ENCODE measurements at regions not wholly inside any gene's neighbourhood (a gene's known extent, or its start where the extent isn't known, plus 50 kb on each side); places are given as distances from the start of the nearest gene placed in this dataset.
"Not testable (repeated sequence)": the region's sequence is repeated elsewhere in the genome, so short reads cannot be mapped to it uniquely, and the experiment has no call there.

DNA sequence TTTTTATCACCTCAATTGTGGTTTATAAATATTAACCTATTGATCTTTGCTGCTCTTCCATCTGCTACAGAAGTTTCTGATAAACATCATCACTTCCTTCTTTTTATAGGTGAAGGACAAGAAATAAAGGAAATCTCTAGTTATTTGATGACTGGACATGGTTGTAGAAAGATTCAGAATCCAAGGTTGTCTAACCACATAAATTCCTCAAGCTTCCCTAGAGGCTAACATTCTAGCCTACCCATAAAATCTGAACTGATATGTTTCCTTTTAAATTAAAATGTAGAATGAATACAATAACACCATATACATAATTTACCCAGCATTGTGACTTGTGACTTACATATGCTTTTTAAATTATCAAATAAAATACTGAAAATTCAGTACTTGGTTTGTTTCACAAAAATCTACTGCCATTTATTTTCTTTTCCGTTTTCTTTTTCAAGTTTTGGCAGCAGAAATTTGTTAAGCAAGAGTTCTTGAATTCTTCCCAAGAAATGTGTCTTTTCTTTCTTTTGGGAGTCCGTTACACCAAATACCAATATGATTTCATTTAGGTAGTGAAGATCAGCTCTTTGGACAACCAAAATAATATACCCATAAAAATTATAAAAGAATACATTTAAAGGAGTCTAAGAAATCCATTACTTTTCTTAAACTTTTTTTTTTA lies 513.2 kb upstream of the ADGRL2 start:
- no peaks in the 10 kb centered on the region for H3K36me3 Mint-ChIP-seq (ENCODE audit: low read depth)
- intact Hi-C loops (cut with micrococcal nuclease), result no loop called here
- H3K27ac Mint-ChIP-seq, result no peak overlapping the region
- no peaks in the 10 kb centered on the region for H3K4me1 Mint-ChIP-seq (ENCODE audit: low read depth)
- no peaks in the 10 kb centered on the region for H3K9me3 Mint-ChIP-seq
- H3K4me3 Mint-ChIP-seq, result no peak overlapping the region
- no peak for DNase-seq (ENCODE audit: low spot score)
- H3K27me3 Mint-ChIP-seq (ENCODE audit: insufficient read depth), result no peaks in the 10 kb centered on the region

DNA sequence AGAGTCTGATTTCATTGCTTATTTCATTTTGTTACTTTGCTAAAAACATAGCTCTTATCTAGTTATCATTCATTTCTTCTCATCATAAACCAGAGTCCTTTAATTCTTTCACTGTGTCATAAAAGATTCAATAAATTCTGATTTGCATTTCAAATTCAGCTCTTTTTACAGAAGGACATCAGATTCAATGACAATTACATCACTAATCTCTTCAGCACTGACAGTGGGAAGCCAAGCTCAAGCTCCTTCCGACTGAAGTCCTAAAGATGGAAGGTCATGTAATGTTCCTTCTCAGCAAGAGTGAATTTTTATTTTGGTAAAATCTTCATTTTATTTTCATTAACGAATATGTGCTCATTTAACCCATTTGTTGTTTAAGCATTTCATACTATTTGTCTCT lies 530.7 kb upstream of the ADGRL2 start:
- Mint-ChIP-seq H3K9me3 (no peaks in the 10 kb centered on the region), H3K27me3 (ENCODE audit: insufficient read depth) (no peaks in the 10 kb centered on the region), H3K36me3 (ENCODE audit: low read depth) (no peaks in the 10 kb centered on the region), H3K27ac (no peak overlapping the region), H3K4me3 (no peak overlapping the region), H3K4me1 (ENCODE audit: low read depth) (no peaks in the 10 kb centered on the region)
- no peak for DNase-seq (ENCODE audit: low spot score)
- intact Hi-C loops (cut with micrococcal nuclease), result no loop called here

DNA sequence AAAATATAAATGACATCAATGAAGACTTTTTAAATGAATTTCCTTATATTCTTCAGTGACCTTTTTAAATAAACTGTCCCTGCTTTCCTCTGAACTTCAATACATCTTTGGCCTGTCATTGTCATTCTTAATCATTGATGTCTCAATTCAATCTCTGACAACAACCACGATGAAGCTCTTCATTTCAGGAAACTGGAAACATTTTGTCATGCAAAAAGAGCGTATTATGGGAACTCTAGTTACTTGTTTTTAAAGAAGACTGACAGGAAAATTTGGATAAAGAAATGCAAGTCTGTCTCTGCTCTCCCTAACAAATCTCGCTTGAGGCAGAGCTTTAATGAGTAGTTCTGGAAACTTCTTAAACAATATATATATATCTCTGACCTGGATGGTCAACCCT lies 535.8 kb upstream of the ADGRL2 start:
- Mint-ChIP-seq H3K9me3 (no peaks in the 10 kb centered on the region), H3K4me3 (no peak overlapping the region), H3K27me3 (ENCODE audit: insufficient read depth) (no peaks in the 10 kb centered on the region), H3K27ac (no peak overlapping the region), H3K36me3 (ENCODE audit: low read depth) (no peaks in the 10 kb centered on the region), H3K4me1 (ENCODE audit: low read depth) (no peaks in the 10 kb centered on the region)
- no peak for DNase-seq (ENCODE audit: low spot score)
- intact Hi-C loops (cut with micrococcal nuclease), result no loop called here

DNA sequence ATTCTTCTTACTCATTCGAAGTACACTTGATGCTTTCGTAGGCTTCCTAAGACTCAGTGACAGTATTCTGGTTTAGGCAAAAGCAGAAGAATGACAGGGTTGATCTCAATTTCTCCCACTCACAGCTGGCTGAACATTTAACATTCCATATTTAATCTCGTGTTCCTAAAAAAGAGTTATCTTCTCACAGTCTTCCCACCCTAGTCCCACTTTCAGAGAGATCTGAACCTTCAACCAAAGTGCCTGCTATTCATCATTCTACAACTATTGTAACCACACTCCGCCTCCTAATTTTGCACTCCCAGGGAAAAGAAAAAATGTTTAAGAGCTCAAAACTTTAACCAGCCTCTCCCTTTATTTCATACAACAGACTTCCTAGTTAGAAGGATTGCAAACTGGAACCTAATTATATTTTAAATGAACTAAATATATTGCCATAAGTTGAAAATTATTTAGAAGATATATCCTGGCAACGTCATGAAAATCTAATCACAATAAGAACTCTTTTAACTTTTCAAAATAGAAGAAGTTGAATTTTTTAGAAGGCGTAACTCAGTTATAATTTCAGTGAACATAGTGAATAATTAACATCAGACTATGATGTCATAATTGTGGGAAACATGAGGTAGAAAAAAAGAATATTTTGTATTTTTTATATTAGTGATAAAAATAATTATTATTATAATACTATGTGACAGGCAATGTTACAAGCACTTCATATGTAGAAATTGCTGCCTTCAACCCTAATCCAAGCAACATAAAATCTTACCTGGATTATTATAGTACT lies 540.9 kb upstream of the ADGRL2 start:
- H3K27me3 Mint-ChIP-seq (ENCODE audit: insufficient read depth), result no peaks in the 10 kb centered on the region
- no peak overlapping the region for H3K4me3 Mint-ChIP-seq

DNA sequence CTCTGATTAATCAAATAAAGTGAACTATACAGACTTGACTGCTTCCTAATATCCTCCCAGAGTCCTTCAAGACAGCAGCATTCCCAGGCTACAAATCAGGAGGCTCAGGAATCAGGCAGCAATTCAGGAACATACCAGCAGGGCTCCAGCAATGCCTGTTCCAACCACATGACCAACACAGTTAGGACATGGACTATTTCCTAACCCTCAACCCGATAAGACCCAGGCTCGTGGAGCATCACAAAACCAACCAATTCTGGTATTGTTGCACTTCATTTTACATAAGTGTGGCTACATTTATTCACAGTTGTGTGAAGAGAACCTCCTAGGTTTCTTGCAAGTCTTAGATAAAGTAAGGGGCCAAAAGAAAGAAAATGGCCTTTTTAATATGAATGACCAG lies 546.2 kb upstream of the ADGRL2 start:
- H3K36me3 Mint-ChIP-seq (ENCODE audit: low read depth), result no peaks in the 10 kb centered on the region

More for the DNA sequence above, 540.9 kb upstream of the ADGRL2 start:
- H3K4me1 Mint-ChIP-seq (ENCODE audit: low read depth), result no peaks in the 10 kb centered on the region
- no peak for DNase-seq (ENCODE audit: low spot score)
- H3K27ac Mint-ChIP-seq, result no peak overlapping the region
- H3K9me3 Mint-ChIP-seq, result peaks cover 9% of the 10 kb centered on the region
- intact Hi-C loops (cut with micrococcal nuclease), result no loop called here
- H3K36me3 Mint-ChIP-seq (ENCODE audit: low read depth), result no peaks in the 10 kb centered on the region

DNA sequence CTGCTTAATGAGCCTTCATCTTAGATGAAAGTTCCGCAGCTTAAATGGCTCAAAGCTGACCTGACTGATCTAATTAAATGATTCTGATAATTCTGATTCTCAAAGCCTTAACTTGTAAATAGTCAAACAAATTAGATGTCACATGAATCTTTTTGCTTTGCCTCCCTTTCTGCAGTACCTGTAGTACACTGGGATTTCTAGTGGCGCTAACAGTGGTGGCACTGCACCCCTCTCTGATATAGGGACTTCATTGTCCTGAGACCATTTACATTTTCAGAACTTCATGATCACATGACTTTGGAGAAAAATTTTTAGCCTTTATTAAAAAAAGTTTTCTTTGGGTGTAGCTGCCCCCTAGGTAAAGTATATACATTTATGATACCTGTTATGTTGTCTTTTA lies 546.7 kb upstream of the ADGRL2 start:
- no peak for DNase-seq (ENCODE audit: low spot score)
- no peak overlapping the region for H3K4me3 Mint-ChIP-seq
- H3K4me1 Mint-ChIP-seq (ENCODE audit: low read depth), result no peaks in the 10 kb centered on the region
- intact Hi-C loops (cut with micrococcal nuclease), result no loop called here
- no peak overlapping the region for H3K27ac Mint-ChIP-seq
- no peaks in the 10 kb centered on the region for H3K36me3 Mint-ChIP-seq (ENCODE audit: low read depth)
- peaks cover 9% of the 10 kb centered on the region for H3K9me3 Mint-ChIP-seq
- no peaks in the 10 kb centered on the region for H3K27me3 Mint-ChIP-seq (ENCODE audit: insufficient read depth)

More for the DNA sequence above, 546.2 kb upstream of the ADGRL2 start:
- no peak overlapping the region for H3K27ac Mint-ChIP-seq
- no peak for DNase-seq (ENCODE audit: low spot score)
- H3K27me3 Mint-ChIP-seq (ENCODE audit: insufficient read depth), result no peaks in the 10 kb centered on the region
- H3K4me1 Mint-ChIP-seq (ENCODE audit: low read depth), result no peaks in the 10 kb centered on the region
- no peak overlapping the region for H3K4me3 Mint-ChIP-seq
- intact Hi-C loops (cut with micrococcal nuclease), result no loop called here
- H3K9me3 Mint-ChIP-seq, result peaks cover 9% of the 10 kb centered on the region

DNA sequence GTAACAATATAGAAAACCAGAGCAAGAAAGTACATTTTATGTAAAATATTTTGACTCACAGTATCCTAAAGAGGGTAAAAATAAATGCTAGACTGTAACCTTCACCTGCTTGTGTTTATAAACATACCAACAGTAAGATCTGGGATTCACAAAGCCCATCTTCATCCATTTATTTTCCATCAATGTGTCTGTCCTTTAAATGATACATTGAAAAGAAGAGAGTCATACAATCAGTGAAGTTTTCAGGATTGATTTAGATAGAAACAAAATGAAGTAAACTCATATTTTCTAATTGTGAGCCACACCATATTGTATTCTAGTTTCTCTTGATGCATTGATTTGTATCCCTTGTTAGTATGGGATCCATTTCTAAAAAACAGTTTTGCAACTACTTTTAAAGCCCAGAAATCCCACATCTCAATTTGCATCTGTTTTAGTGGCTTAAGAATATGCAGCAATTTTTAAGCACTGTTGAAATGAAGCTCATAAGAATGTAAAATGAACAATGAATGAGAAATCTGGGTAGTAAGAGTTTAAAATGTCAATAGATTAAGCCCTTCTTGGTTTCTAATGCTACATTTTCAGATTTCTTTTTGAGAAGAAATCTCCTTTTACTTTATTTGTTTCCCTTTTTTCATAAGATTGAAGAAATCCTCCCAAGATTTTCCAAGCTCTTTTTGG lies 548.1 kb upstream of the ADGRL2 start:
- Mint-ChIP-seq H3K27ac (no peak overlapping the region), H3K4me3 (no peak overlapping the region), H3K4me1 (ENCODE audit: low read depth) (no peaks in the 10 kb centered on the region), H3K9me3 (peaks cover 8% of the 10 kb centered on the region), H3K27me3 (ENCODE audit: insufficient read depth) (no peaks in the 10 kb centered on the region), H3K36me3 (ENCODE audit: low read depth) (no peaks in the 10 kb centered on the region)
- DNase-seq (ENCODE audit: low spot score), result no peak
- intact Hi-C loops (cut with micrococcal nuclease), result no loop called here

DNA sequence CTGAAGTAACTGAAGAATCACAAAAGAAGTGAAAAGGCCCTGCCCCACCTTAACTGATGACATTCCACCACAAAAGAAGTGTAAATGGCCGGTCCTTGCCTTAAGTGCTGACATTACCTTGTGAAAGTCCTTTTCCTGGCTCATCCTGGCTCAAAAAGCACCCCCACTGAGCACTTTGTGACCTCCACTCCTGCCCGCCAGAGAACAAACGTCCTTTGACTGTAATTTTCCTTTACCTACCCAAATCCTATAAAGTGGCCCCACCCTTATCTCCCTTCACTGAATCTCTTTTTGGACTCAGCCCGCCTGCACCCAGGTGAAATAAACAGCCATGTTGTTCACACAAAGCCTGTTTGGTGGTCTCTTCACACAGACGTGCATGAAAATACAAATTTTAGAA lies 549.9 kb upstream of the ADGRL2 start:
- intact Hi-C loops (cut with micrococcal nuclease); H3K27ac Mint-ChIP-seq; H3K4me1 Mint-ChIP-seq (ENCODE audit: low read depth); H3K36me3 Mint-ChIP-seq (ENCODE audit: low read depth); H3K4me3 Mint-ChIP-seq; H3K9me3 Mint-ChIP-seq; DNase-seq (ENCODE audit: low spot score); H3K27me3 Mint-ChIP-seq (ENCODE audit: insufficient read depth): not testable (repeated sequence)

DNA sequence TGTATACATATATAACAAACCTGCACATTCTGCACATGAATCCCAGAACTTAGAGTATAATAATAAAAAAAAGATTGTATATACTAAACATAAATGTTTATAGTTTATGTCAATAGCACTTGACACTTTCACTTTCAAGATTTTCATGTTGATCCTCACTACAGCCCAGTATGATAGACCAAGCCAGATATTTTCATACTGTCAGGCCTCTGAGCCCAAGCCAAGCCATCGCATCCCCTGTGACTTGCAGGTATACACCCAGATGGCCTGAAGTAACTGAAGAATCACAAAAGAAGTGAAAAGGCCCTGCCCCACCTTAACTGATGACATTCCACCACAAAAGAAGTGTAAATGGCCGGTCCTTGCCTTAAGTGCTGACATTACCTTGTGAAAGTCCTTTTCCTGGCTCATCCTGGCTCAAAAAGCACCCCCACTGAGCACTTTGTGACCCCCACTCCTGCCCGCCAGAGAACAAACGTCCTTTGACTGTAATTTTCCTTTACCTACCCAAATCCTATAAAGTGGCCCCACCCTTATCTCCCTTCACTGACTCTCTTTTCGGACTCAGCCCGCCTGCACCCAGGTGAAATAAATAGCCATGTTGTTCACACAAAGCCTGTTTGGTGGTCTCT lies 555.5 kb upstream of the ADGRL2 start:
- H3K4me1 Mint-ChIP-seq (ENCODE audit: low read depth); DNase-seq (ENCODE audit: low spot score); intact Hi-C loops (cut with micrococcal nuclease); H3K36me3 Mint-ChIP-seq (ENCODE audit: low read depth); H3K27ac Mint-ChIP-seq; H3K4me3 Mint-ChIP-seq; H3K27me3 Mint-ChIP-seq (ENCODE audit: insufficient read depth); H3K9me3 Mint-ChIP-seq: not testable (repeated sequence)

DNA sequence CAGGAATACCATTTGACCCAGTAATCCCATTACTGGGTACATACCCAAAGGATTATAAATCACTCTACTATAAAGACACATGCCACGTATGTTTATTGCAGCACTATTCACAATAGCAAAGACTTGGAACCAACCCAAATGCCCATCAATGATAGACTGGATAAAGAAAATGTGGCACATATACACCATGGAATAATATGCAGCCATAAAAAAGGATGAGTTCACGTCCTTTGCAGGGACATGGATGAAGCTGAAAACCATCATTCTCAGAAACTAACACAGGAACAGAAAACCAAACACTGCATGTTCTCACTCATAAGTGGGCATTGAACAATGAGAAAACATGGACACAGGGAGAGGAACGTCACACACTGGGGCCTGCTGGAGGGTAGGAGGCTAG lies 556.1 kb upstream of the ADGRL2 start:
- H3K36me3 Mint-ChIP-seq (ENCODE audit: low read depth); DNase-seq (ENCODE audit: low spot score); H3K4me3 Mint-ChIP-seq; intact Hi-C loops (cut with micrococcal nuclease); H3K9me3 Mint-ChIP-seq; H3K27ac Mint-ChIP-seq; H3K27me3 Mint-ChIP-seq (ENCODE audit: insufficient read depth); H3K4me1 Mint-ChIP-seq (ENCODE audit: low read depth): not testable (repeated sequence)

DNA sequence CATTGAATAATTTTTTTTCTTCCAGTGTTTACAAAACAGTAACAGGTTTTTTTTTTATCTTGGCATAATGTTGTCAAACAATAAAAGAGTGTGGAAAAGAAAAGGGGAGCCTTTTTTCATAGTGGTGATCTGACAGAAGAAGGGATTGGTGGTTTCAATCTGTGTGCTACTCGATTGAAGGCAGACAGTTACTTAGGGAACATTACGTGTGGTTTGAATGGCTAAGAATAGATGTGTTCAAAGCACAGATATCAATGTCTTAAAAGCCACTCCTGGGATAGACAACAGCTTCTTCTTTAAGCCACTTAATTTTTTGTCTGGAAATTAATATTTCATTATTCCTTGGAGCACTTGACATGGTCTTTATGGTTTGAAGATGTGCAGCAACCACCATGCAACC lies 558.6 kb upstream of the ADGRL2 start:
- no peak overlapping the region for H3K27ac Mint-ChIP-seq
- no peak for DNase-seq (ENCODE audit: low spot score)
- H3K4me1 Mint-ChIP-seq (ENCODE audit: low read depth), result peaks cover 5% of the 10 kb centered on the region
- no peaks in the 10 kb centered on the region for H3K27me3 Mint-ChIP-seq (ENCODE audit: insufficient read depth)
- H3K4me3 Mint-ChIP-seq, result no peak overlapping the region
- intact Hi-C loops (cut with micrococcal nuclease), result no loop called here
- H3K9me3 Mint-ChIP-seq, result peaks cover 9% of the 10 kb centered on the region
- no peaks in the 10 kb centered on the region for H3K36me3 Mint-ChIP-seq (ENCODE audit: low read depth)

DNA sequence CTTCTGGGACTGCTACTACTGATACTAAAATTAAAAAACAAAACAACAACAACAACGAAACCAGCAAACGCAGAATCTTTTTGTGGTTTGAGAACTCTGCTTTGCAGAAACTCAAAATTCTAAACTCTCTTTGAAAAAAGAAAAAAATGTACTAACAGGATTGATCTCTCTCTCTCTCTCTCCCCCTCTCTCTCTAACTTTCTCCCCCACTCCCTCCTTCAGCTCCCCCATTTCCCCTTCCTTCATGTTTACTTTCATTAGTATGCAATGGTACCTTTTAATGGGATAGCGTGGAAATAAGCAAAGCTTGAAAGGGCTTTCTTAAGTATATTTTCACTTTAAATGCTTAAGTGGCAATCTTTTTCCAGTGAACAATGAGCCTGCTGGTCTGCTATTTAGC lies 562.6 kb upstream of the ADGRL2 start:
- H3K9me3 Mint-ChIP-seq, result no peaks in the 10 kb centered on the region
- H3K4me1 Mint-ChIP-seq (ENCODE audit: low read depth), result peaks cover 5% of the 10 kb centered on the region
- intact Hi-C loops (cut with micrococcal nuclease), result no loop called here
- H3K4me3 Mint-ChIP-seq, result no peak overlapping the region
- H3K27me3 Mint-ChIP-seq (ENCODE audit: insufficient read depth), result no peaks in the 10 kb centered on the region
- DNase-seq (ENCODE audit: low spot score), result no peak
- no peaks in the 10 kb centered on the region for H3K36me3 Mint-ChIP-seq (ENCODE audit: low read depth)
- no peak overlapping the region for H3K27ac Mint-ChIP-seq

Measured in activated T-helper 1 cell treated with anti-CD3 and anti-CD28 coated beads, Interleukin-12 subunit alpha, Interleukin-12 subunit beta, Interleukin-2, Interleukin-4 antibody, amounts not matched to agents 30 ng/mL and 10 ng/mL and 1 ng/mL, durations not matched to agents 14 hours and 24 hours and 36 hours (primary cell).